Pons (tissue), 1 donor: ENCODE measurements at regions not wholly inside any gene's neighbourhood (a gene's known extent, or its start where the extent isn't known, plus 50 kb on each side); places are given as distances from the start of the nearest gene placed in this dataset.
"Not testable (repeated sequence)": the region's sequence is repeated elsewhere in the genome, so short reads cannot be mapped to it uniquely, and the experiment has no call there.

Source experiments
- DNase-seq: peaks from one replicate; pipeline ENCODE4 v3.0.0-alpha.2; 2016; ENCODE audit warnings: low spot score

DNA sequence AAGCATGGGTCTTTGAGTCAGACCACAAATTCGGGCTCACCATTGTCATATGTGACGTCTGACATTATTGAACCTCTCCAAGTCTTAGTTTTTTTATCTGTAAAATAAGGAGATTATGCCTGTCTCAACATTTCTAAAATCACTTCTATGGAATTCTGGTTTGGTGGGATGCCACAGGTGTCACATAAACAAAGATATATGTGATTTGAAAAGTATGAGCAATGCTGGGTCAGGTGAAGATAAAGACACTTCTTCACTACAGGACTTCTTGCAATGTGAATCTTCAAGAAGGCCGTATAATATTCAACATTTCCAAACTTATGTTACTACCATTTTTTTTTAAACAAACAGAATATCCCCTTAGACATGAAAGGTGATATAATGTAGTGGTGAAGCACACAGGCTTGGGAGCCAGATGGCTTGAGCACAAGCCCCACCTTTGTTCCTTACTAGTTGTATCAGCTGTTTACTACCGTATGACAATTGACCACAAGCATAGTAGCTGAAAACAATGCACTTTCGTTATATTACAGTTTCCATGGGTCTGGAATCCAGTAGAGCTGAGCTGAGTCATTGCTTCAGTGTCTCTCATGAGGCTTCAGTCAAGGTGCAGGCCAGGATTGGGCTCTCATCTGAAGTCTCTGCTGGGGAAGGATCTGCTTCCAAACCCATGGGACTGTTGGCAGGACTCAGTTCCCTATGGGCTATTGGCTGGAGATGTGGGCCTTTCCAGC lies 87.7 kb downstream of the UTP18 start:
- no peak for DNase-seq

DNA sequence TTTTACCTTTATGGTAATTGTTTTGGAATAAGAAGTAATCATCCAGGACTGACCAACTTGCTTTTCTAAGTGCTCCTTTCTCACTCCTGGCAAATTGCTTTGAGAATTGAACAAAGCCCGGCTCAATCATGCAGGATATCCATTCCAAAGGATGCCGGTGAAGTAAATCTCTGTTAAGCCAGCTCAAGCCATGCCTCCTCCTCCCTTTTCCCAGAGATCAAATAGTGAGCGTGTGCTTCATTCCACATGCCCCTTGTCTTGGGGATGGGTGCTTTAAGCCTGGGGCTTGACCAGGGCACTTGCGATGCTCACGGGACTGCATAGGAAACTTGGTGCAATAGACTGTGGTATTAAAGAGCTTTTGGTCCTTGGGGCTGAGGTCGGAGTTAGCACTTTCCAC lies 90.7 kb downstream of the UTP18 start:
- no peak for DNase-seq

DNA sequence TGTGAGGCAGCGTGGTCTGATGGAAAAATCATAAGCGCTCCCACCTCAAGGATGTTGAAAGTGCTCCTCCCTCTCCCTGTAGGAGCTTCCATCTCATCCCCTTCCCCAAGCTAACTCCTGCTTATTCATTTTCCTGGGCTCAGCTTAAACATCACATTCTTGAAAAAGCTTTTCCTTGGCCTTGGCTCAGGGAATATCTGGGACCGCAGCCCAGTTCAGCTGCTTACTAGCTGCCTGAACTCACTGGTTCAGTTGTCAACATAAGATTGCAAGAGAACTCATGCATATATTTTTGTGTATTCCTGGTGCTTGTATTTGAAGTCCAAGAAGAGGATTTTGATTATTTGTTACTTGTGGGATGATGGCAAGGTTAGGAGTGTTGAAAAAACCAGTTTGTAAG lies 91.5 kb downstream of the UTP18 start:
- DNase-seq: peak; percentile 90

DNA sequence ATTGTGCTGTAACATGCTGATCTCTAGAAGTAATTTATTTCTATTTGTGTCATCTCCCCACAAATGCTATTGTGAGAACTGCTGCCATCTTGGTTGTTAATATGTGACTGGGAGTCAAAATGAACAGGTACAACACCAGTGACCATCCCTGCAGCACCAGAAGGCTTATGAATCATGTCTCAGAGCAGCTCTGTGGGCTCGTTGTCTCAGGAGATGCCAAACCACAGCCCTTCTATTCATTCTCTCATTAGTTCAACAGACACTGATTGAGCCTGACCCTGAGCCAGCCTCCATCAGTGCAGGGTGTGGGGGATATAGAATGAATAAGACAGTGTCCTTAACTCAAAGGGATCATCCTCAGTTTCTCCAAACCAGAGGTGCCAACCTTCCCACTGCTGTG lies 92.5 kb downstream of the UTP18 start:
- DNase-seq: no peak

DNA sequence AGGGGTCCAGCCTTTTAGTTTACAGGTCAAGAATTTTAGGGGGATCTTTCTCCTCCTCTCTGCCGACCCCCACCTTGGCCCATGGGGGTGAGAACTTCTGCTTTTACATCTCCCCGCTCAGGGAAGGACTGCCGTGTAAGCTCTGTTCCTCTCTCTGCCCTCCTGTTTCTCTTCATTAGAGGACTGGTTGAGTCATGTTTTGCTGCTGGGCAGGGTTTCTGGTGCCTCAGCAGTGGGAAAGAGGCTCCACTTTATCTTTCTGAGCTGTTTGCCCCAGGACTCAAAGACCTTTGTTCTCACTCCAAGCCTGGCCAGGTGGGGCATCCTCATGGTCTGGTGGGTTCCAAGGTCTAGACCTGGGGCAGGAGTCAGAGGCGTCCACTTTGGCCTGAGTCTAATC lies 93.0 kb downstream of the UTP18 start:
- no peak for DNase-seq

DNA sequence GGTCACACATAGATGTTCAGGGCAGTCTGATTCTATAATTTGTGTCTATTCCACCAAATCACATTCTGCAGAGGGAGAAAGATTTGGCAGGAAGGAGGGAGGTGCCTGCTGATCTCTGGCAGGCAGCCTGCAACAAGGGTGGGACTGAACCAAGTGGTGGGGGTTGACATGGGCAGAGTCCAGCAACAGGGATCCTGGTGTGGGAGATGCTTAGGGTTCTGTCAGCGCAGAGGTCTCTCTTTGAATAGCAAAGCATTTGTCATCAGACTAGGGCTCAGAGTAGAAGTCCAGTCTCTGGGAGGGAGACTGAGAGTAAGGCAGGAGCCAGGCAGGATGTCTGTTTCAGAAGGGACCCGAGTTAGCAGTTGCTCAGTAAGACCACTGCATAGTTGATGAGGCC lies 94.6 kb downstream of the UTP18 start:
- DNase-seq: no peak

DNA sequence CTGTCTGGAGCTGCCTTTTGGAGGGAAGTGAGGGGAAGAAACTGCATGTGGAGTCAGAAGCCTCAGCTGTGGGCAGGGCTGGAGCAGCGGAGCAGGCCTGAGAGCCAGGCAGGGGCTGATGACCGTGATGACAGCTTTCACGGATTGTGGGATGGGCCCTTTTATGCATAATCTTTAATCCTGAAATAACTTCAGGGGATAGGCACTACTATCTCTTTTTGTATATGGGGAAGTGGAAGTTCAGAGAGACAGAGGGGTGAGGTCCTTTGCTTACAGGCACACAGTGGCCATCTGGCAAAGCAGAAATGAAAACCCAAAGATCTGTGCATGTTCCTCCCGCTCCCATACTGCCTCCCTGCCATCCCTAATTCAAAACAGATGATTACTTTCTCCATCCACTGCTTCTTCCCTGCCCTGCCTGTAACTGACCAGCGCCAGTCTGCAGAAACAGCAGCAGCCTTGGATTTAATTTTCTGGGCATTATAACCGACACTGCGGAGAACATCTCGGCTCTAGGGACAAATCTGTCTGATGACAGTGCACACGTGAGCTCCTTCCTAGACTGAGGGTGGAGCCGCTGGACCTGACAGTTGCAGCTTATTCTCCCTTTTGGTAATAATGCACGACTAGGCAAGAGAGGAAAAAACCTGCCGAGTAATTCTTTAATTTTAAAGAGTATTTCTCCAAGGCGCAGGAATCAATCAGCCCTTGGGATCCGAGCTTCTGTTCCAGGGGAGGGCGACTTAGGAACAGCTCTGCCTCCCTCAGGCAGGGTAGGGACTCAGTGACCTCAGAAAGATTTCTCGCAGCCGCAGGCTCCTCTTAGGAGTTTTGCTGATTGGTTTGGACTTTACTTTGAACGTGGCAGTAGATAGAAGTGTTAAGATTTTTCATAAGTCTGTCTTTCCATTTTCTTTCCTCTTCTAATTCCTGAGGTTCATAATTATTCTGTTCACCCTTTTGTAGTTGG lies 95.4 kb downstream of the UTP18 start:
- no peak for DNase-seq

DNA sequence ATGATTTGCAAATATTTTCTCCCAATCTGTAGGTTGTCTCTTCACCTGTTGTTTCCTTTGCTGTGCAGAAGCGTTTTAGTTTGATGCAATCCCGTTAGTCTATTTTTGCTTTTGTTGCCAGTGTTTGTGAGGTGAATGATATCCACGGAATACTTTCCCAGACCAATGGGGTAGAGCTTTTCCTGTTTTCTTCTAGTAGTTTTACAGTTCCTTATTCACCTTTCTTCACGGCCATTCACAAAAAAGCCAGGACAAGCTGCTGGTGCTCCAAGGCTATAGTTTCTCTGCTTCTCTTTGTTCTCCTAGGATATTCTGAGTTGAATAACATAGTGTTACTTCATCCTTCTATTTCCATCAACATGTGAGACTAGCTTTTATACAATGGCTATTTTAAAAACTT lies 98.7 kb downstream of the UTP18 start:
- no peak for DNase-seq

DNA sequence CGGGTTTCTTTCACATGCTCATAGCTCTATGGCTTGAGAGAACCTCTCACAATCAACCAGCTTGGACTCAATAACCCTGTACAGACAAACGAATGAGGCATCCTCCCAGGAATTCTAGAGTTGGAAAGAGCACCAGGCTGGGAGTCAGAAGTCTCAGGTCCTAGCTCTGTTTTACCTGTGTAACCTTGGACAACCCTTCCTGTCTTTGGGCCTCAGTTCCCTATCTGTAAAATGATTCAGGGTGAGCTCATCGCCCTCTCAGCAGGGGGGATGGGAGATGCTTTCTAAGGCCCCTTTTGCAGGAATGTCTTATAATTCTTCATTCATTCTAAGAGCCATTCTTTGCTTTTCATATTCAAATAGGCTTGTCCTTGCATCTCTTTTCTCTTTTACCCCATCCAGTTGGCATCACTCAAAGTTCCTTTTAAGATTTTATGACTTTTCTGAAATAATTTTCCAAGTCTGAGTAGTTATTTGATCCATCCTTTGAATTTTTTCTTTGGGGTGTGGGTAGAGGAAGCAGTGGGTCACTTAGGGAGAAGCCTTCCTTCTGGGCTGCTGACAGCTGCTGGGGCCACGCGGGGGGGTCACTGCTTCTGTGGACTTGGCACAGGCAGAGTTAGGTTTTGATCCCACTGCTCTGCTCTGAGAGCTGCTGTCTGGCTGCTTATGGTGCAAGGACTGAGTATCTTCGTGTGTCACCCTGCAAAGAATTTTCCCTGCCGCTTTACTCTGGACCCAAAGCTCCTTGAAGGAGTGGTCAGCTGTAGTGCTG lies 102.7 kb downstream of the UTP18 start:
- DNase-seq: peak; percentile 73

DNA sequence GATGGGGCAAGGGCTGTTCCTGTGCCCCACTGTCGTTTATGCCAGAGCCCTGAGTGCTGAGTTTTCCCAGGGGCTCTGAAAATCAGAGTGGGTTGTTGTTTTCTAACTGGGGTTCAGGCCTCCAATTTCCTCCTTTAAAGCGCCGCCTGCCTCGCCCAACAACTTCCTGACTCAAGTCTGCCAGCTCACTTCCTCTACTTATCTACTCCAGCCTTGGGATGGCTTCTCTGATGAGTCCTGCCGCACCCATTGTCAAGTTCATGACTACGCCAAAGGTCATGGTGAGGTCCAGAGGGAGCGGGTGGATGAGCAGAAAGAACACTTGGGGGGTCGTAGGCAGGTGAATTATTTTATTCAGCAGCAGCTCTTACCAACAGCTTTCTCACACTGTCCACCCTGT lies 104.7 kb downstream of the UTP18 start:
- DNase-seq: no peak

DNA sequence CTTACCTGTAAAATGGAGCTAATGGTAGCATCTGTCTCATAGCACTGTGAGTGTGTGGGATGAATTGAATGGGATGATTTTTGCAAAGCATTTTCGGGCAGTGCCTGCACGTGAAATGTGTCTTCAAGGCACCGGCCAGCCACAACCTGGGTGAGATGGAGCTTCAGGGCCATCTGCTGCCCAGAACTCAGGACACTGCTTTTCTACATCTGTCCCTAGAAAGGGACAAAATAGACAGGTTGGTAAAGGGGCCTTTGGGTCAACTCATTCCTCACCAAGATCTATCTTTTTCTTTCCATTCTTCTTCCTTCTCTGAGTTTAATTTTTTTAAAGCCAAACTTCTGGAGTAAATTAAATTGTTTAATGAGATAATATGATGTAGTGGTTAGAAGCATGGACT lies 106.5 kb downstream of the UTP18 start:
- DNase-seq: no peak

DNA sequence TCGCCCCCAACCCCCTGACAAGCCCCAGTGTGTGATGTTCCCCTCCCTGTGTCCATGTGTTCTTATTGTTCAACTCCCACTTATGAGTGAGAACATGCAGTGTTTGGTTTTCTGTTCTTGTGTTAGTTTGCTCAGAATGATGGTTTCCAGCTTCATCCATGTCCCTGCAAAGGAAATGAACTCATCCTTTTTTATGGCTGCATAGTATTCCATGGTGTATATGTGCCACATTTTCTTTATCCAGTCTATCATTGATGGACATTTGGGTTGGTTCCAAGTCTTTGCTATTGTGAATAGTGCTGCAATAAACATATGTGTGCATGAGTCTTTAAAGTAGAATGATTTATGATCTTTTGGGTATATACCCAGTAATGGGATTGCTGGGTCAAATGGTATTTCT lies 107.5 kb downstream of the UTP18 start:
- not testable (repeated sequence) for DNase-seq

DNA sequence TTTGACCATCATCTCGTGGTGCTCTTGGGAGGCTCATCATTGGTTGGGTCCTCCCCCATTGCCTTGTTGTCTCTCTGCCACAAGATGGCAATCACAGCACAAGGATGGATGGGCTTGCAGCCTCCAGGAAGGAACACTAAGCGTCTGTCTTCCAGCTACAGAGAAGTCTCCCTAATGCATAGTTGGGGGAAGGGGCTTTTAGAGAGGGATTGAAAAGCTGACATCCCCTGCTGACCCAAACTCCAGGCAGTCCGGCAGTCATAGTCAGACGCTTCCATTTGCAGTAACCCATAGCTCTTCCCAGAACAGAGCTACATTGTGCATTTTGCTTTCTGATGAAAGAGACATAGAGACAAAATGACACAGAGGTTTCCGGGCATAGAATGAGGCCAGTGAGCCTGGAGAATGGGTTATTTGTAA lies 111.4 kb downstream of the UTP18 start:
- DNase-seq: peak; percentile 100

DNA sequence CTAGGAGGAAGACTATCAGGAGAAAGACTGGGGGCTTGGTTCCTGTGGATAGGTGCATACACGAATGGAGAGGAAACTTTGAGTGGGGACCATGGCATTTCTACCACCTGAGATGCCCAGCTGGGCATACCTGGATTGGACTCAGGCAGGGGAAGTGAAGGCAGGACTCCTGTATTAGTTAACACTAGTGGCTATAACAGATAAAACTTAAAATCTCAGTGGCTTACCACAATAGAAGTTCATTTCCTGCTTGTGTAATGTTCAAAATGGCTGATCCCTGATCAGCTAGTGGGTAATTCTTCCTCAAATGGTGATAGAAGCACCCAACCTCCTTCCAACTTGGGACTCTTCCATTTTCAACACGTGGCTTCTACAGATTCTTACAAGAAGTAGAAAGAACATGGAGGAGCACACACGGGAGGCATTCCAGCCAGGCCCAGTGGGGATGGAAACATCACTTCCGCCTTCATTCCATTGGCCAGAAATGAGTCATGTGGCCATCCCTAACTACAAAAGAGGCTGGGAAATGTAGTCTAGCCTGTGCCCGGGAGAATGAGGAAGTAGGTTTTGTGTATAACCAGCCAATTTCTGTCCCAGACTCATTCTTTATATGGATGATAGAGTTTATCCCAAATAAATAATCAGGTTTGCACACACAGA lies 112.1 kb downstream of the UTP18 start:
- peak; percentile 98 for DNase-seq

DNA sequence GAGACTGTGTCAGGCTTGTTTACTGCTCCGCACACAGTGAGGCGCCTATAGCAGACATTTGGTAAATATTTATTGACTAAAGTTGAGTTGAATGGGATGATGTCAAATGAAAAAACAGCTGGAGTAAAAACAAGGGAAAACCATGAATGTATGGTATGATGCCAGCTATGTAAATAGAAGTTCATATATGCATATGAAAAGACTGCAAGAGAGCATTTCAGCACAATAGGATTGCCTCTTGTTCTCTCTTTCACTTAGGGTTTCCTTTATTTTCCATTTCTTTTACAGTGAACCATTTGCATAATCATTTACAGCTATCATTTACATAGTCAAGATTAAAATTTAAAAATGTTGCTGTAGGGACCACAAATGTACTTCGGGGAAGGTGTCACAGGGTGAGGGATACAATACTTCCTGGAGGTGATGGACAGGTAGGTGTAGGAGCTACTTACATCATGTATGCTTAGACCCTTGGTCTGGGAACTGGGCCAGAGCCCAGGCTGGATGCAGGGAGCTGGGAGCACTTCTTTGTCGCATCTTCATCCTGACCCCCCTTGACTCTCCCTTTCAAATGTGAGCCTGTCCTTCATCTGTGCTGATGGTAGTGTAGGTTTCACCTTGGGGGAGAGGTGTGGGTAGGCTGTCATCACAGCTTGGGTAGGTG lies 113.3 kb downstream of the UTP18 start:
- no peak for DNase-seq

DNA sequence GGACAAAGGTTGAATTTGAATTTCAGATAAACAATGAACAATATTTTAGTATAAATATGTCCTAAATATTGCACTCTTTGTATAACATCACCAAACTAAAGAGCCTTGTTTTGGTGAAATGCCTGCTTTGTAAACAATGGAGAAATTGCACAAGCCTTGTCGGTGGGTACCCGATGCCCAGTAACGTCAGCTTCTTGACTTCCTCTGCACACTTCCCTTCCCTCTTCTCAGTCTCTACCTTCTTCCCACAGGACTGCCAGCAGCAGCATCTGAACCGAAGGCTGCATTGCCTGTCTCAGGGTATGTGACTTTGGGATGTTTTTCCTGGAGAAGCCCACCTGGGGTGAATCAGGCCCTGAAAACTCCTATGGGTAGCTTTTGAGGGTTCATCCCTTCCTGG lies 113.9 kb downstream of the UTP18 start:
- DNase-seq: peak; percentile 46

DNA sequence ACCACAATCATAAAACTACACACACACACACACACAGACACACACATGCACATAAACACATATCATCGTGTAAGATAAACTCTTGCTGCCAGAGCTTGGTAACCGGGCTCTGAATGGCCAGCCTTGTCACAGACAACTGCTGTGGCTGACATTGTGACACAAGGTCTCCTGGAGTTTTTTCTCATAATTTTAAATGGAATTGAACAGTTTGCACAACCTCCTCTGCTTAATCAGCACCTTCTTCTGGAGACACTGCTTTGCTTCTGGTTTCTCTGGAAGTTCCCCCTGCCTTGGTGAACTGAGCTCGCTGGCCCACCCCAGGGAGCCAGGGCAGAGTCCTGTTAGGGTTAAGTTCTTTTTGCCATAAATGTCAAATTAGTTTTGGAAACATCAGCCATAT lies 115.4 kb downstream of the UTP18 start:
- no peak for DNase-seq

DNA sequence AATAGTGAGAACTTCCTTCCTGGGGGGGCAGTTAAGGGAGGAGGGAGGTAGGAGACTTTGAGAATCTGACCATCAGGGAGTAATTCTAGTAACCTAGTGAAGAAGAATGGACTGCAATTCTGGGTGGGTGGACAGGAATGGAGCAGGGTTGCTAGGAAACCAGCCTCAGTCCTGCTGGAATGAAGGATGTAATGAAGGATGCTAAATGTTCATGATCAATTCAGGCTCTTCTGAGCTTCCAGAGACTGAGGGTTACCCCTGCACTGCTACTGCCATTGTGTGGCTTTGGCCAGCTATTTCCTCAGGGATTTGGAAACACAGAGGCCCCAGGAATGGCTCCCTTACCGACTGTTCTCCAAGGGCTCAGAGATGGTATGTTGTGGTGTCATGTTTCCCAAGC lies 116.4 kb downstream of the UTP18 start:
- DNase-seq: no peak

DNA sequence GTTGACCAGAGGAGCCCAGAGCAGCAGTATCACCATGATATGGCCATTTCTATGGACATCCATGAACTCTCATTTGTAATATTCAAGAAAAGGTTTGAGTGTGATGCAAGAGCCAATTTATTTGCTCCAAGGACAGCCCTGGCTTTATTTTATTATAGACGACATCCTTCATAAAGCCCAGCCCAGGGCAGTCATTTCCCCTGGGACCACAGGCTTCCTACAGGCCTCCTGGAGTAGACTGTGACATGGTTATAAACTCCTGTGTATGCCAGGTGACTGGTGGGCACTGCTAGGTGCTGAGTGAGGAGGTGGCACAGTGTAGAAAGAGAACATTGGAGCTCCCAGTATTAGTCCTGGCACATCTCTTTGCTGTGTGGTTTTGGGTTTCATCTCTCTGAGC lies 120.9 kb downstream of the UTP18 start:
- no peak for DNase-seq

DNA sequence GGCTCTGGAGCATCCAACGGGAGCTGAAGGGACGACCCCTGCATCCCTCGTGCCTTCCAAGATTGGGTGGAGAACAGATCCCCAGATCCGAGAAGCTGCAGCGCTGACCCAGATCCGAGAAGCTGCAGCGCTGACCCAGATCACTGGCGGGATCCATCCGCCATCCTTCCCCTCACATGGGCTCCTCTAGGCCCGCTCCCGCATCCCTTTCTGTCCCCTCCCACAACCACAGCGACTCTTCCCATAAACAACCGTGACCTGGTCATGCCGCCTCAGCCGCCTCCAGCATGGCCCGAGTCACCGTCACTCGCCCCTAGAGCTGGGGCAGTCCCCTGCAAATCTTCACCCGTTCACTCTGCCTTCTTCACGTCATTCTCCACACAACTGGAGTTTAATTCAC lies 124.9 kb downstream of the UTP18 start:
- no peak for DNase-seq

DNA sequence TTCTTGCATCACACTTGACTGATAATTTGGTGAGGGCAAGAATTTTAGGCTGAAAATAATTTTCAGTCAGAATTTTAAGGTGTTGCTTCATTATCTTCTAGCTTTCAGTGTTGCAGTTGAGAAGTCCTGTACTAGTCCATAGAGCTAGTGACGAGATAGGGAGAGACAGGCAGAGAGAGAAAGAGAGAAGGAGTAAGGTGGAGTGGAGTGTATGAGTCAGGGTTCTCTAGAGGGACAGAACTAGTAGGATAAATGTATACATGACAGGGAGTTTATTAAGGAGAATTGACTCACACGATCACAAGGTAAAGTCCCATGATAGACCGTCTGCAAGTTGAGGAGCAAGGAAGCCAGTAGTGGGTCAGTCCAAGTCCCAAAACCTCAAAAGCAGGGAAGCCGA lies 127.2 kb downstream of the UTP18 start:
- DNase-seq: no peak
